B cell (primary cell): ENCODE measurements at regions not wholly inside any gene's neighbourhood (a gene's known extent, or its start where the extent isn't known, plus 50 kb on each side); places are given as distances from the start of the nearest gene placed in this dataset.

ENCODE experiments used
- ATAC-seq: fragments of 200-7000 bp; cut with Tn5 transposase; one replicate; pipeline ENCODE4 v1.10.0; 2021; ENCODE audit warnings: low read depth, mild to moderate bottlenecking, moderate number of reproducible peaks, moderate library complexity
- CTCF ChIA-PET: fragments of 350-600 bp; sonication (Branson Sonifier 250); formaldehyde crosslinking; loops from one replicate; lab custom pipeline; 2021; ENCODE audit warnings: antibody characterized with exemption, inconsistent platforms; lab: Charles Lee
- POLR2A ChIA-PET: fragments of 350-600 bp; sonication (Branson Sonifier 250); formaldehyde crosslinking; loops from one replicate; lab custom pipeline; 2021; ENCODE audit warnings: antibody characterized with exemption; lab: Charles Lee
- DNase-seq: peaks from one replicate; pipeline ENCODE4 v3.0.0; 2013
- H2AFZ ChIP-seq: 2 replicates; pipeline ENCODE4 v1.6.1; 2012; ENCODE audit warnings: mild to moderate bottlenecking, low read depth, low read length; ENCODE audit not compliant: insufficient read depth, poor library complexity, severe bottlenecking
- H3K27ac ChIP-seq, 2 donors: 1 replicate in 1 of 2; 2 replicates in 1 of 2; pipeline ENCODE4 v1.5.1; 2012 to 2013; ENCODE audit warnings: low read length in 2 of 2, mild to moderate bottlenecking in 2 of 2, moderate library complexity in 1 of 2
- H3K27me3 ChIP-seq, 4 experiments: fragments of 200-600 bp in 1 of 4; sonication (generic) in 1 of 4; replicated peaks in 1 of 4; 1 replicate in 2 of 4; 2 replicates in 2 of 4; pipeline versions ENCODE4 v1.6.1 to v1.7.0; 2013 to 2016; ENCODE audit warnings: low read length in 3 of 4, mild to moderate bottlenecking in 2 of 4, mixed read lengths in 1 of 4, moderate library complexity in 1 of 4; ENCODE audit not compliant: insufficient read depth in 4 of 4, control insufficient read depth in 3 of 4; ENCODE audit errors: control extremely low read depth in 1 of 4
- H3K36me3 ChIP-seq, 2 experiments: replicated peaks in 1 of 2; 1 replicate in 1 of 2; 2 replicates in 1 of 2; pipeline versions ENCODE4 v1.6.1 to v1.7.1; 2013; ENCODE audit warnings: low read length in 1 of 2; ENCODE audit not compliant: insufficient read depth in 2 of 2, control insufficient read depth in 1 of 2; ENCODE audit errors: control extremely low read depth in 1 of 2, extremely low read depth in 1 of 2
- H3K4me1 ChIP-seq, 2 donors: fragments of 200-600 bp in 1 of 2; sonication (generic) in 1 of 2; 1 replicate in 1 of 2; 2 replicates in 1 of 2; pipeline versions ENCODE4 v1.5.1 to v1.6.1; 2013 to 2017; ENCODE audit warnings: low read length in 2 of 2; ENCODE audit not compliant: control insufficient read depth in 2 of 2, insufficient read depth in 2 of 2
- H3K4me2 ChIP-seq: replicated peaks from 2 replicates; pipeline ENCODE3; 2012; ENCODE audit warnings: mild to moderate bottlenecking, low read depth, low read length; ENCODE audit not compliant: poor library complexity, severe bottlenecking
- H3K4me3 ChIP-seq, 5 experiments: fragments of 200-600 bp in 1 of 5; sonication (generic) in 1 of 5; 1 replicate in 3 of 5; 2 replicates in 2 of 5; pipeline versions ENCODE4 v1.5.1 to v1.7.0; 2011 to 2016; ENCODE audit warnings: low read length in 4 of 5, mild to moderate bottlenecking in 4 of 5, low read depth in 2 of 5, control low read depth in 1 of 5, moderate library complexity in 1 of 5; ENCODE audit not compliant: insufficient read depth in 1 of 5; ENCODE audit errors: control extremely low read depth in 1 of 5, extremely low read depth in 1 of 5
- H3K79me2 ChIP-seq: fragments of 200-600 bp; sonication (generic); one replicate; pipeline ENCODE4 v1.6.0; 2016; ENCODE audit warnings: low read length; ENCODE audit not compliant: control insufficient read depth, insufficient read depth
- H3K9ac ChIP-seq: fragments of 200-600 bp; sonication (generic); 2 replicates; pipeline ENCODE4 v1.6.1; 2017; ENCODE audit warnings: mild to moderate bottlenecking, low read length, moderate library complexity
- H3K9me3 ChIP-seq, 3 donors: one replicate each; pipeline versions ENCODE4 v1.6.1 to v1.7.1; 2013; ENCODE audit warnings: low read length in 2 of 3; ENCODE audit not compliant: control insufficient read depth in 2 of 3, insufficient read depth in 1 of 3; ENCODE audit errors: control extremely low read depth in 1 of 3
- H4K20me1 ChIP-seq: 2 replicates; pipeline ENCODE4 v1.6.0; 2012; ENCODE audit warnings: mild to moderate bottlenecking, low read length; ENCODE audit not compliant: insufficient read depth, control insufficient read depth, poor library complexity, severe bottlenecking
- H3K27ac Mint-ChIP-seq: one replicate; pipeline ENCODE4 v1.8.0; 2021; ENCODE audit warnings: mixed read lengths
- H3K27me3 Mint-ChIP-seq: one replicate; pipeline ENCODE4 v1.8.0; 2021; ENCODE audit warnings: mixed read lengths
- H3K4me1 Mint-ChIP-seq: one replicate; pipeline ENCODE4 v1.8.0; 2021; ENCODE audit warnings: mixed read lengths
- H3K4me3 Mint-ChIP-seq: one replicate; pipeline ENCODE4 v1.8.0; 2021; ENCODE audit warnings: mixed read lengths
- H3K9me3 Mint-ChIP-seq: one replicate; pipeline ENCODE4 v1.8.0; 2022; ENCODE audit warnings: mixed read lengths; ENCODE audit not compliant: insufficient read depth
- EZH2 ChIP-seq: IDR thresholded peaks from 2 replicates; pipeline ENCODE4 v1.6.1; 2012; ENCODE audit warnings: borderline replicate concordance, low read depth, mild to moderate bottlenecking, moderate library complexity, low read length; ENCODE audit not compliant: insufficient read depth, poor library complexity, severe bottlenecking
- WGBS: methylation state at CpG from one replicate; pipeline ENCODE4 v1.1.5; 2013; ENCODE audit warnings: missing lambda C conversion rate; ENCODE audit not compliant: insufficient coverage; 5-methylcytosine and 5-hydroxymethylcytosine counted together
- intact Hi-C: fragments of 100-400 bp; cut with micrococcal nuclease; formaldehyde crosslinking; loops from one replicate; pipeline ENCODE4 v1.10.0; 2022
- TF ChIP-seq, protein P1 (sequence below): fragments of 200-600 bp; IDR thresholded peaks from one replicate; pipeline ENCODE4 v1.8.0; 2022; ENCODE audit warnings: antibody characterized with exemption, mild to moderate bottlenecking

DNA sequence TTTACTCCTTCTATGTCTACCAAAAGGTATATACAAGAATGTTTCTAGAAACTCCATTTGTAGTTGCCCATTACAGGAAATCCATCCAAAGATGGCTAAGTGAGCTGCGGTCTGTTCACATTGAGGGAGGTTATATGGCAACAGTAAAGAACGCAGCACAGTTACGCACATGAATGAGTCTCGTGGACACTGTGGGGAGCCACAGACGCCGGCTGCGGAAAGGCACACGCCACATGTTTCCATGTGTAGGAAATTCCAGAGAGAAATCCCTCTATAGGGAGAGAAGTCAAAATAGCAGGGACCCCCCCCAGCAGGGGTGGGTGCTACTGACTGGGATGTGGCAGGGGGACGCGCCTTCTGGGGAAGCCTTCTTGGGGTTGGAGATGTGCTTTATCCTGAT, 139.0 kb upstream of the NCOR2 start:
- no peaks in the 10 kb centered on the region for H3K79me2 ChIP-seq
- no peaks in the 10 kb centered on the region for H3K27me3 Mint-ChIP-seq
- H3K27ac Mint-ChIP-seq = no peak overlapping the region
- intact Hi-C loops = no loop called here
- CTCF ChIA-PET = no interaction called here
- no peaks in the 10 kb centered on the region for H3K4me1 ChIP-seq
- no peak overlapping the region for H2AFZ ChIP-seq
- TF ChIP-seq EZH2 = no peak
- TF ChIP-seq, protein P1, sequence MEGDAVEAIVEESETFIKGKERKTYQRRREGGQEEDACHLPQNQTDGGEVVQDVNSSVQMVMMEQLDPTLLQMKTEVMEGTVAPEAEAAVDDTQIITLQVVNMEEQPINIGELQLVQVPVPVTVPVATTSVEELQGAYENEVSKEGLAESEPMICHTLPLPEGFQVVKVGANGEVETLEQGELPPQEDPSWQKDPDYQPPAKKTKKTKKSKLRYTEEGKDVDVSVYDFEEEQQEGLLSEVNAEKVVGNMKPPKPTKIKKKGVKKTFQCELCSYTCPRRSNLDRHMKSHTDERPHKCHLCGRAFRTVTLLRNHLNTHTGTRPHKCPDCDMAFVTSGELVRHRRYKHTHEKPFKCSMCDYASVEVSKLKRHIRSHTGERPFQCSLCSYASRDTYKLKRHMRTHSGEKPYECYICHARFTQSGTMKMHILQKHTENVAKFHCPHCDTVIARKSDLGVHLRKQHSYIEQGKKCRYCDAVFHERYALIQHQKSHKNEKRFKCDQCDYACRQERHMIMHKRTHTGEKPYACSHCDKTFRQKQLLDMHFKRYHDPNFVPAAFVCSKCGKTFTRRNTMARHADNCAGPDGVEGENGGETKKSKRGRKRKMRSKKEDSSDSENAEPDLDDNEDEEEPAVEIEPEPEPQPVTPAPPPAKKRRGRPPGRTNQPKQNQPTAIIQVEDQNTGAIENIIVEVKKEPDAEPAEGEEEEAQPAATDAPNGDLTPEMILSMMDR = no peak
- no peaks in the 10 kb centered on the region for H3K27me3 ChIP-seq
- no peak overlapping the region for H3K4me3 Mint-ChIP-seq
- DNase-seq (no peak), ATAC-seq (no peak)
- no peaks in the 10 kb centered on the region for H3K36me3 ChIP-seq
- peaks cover 3% of the 10 kb centered on the region for H3K9me3 Mint-ChIP-seq
- H3K4me1 Mint-ChIP-seq = no peaks in the 10 kb centered on the region
- H3K4me3 ChIP-seq = no peak overlapping the region
- H3K9ac ChIP-seq = no peak overlapping the region
- peaks cover 0 to 13% (median 4%) of the 10 kb centered on the region in 3 donors for H3K9me3 ChIP-seq
- POLR2A ChIA-PET = no interaction called here
- no peak overlapping the region for H3K27ac ChIP-seq
- no peaks in the 10 kb centered on the region for H4K20me1 ChIP-seq
- WGBS = 92% methylated on average over 6 of the region's 10 CpGs
- H3K4me2 ChIP-seq = no peak overlapping the region

DNA sequence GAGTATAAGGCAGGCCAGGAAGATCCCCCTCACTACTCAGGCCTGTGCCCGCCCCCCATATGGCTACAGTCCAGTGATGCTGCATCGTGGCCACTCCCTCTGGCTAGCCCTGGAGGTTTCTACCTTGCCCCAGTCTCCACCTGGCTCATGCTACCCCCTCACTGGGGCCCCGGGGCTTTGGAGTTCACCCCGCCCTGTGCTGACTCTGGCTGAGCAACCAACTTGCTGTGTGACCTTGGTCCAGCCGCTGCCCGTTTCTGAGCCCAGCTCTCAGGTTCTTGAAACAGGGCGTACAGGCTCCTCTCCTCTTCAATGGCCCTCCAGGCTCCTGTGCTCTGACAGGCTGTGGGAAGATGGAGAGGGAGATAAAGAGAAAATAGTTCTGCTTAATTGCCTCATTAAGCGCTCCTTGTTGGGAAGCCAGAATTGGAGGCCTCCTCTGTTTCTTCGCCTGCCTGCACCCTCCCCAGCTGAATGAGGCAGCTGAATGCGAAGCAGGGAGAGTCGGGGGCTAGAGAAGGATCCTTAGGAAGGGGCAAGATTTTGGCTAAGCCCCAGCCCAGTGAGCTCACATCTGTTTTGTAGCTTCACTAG, 138.2 kb upstream of the NCOR2 start:
- ChIA-PET CTCF (no interaction called here), POLR2A (no interaction called here)
- Histone ChIP-seq H3K4me1 (no peaks in the 10 kb centered on the region), H3K9ac (no peak overlapping the region), H2AFZ (no peak overlapping the region), H3K36me3 (no peaks in the 10 kb centered on the region), H3K4me2 (no peak overlapping the region), H3K9me3 (peaks cover 0 to 13% (median 4%) of the 10 kb centered on the region in 3 donors), H3K27ac (no peak overlapping the region), H3K79me2 (no peaks in the 10 kb centered on the region), H3K4me3 (no peak overlapping the region), H4K20me1 (no peaks in the 10 kb centered on the region), H3K27me3 (no peaks in the 10 kb centered on the region)
- ATAC-seq (no peak), DNase-seq (no peak)
- Mint-ChIP-seq H3K27ac (no peak overlapping the region), H3K4me1 (no peaks in the 10 kb centered on the region), H3K9me3 (peaks cover 3% of the 10 kb centered on the region), H3K27me3 (no peaks in the 10 kb centered on the region), H3K4me3 (no peak overlapping the region)
- intact Hi-C loops = no loop called here
- TF ChIP-seq, protein P1 = no peak
- TF ChIP-seq EZH2 = no peak
- 85% methylated on average over 10 of the region's 11 CpGs for WGBS
